Left ventricle myocardium inferior (tissue), 1 donor: ENCODE measurements at regions not wholly inside any gene's neighbourhood (a gene's known extent, or its start where the extent isn't known, plus 50 kb on each side); places are given as distances from the start of the nearest gene placed in this dataset.

Experiments
- DNase-seq: peaks from one replicate; pipeline ENCODE4 v3.0.0-alpha.2; 2020
- H3K27ac ChIP-seq: fragments of 200-600 bp; replicated peaks from 2 replicates; pipeline ENCODE4 v1.8.0; 2021
- H3K27me3 ChIP-seq: fragments of 200-600 bp; 2 replicates; pipeline ENCODE4 v1.8.0; 2021; ENCODE audit warnings: low read depth
- H3K36me3 ChIP-seq: fragments of 200-600 bp; 2 replicates; pipeline ENCODE4 v1.8.0; 2021
- H3K4me1 ChIP-seq: fragments of 200-600 bp; 2 replicates; pipeline ENCODE4 v1.8.0; 2021
- H3K4me3 ChIP-seq: fragments of 200-600 bp; 2 replicates; pipeline ENCODE4 v1.8.0; 2021; ENCODE audit warnings: mild to moderate bottlenecking, moderate library complexity
- H3K9me3 ChIP-seq: fragments of 200-600 bp; replicated peaks from 2 replicates; pipeline ENCODE4 v1.8.0; 2021
- intact Hi-C: fragments of 100-400 bp; cut with micrococcal nuclease; formaldehyde crosslinking; loops from one replicate; pipeline ENCODE4 v1.11.0; 2022
- TF ChIP-seq, protein P1 (sequence below): fragments of 200-600 bp; IDR thresholded peaks from 2 replicates; pipeline ENCODE4 v1.8.0; 2021; ENCODE audit warnings: antibody characterized with exemption, mild to moderate bottlenecking, borderline replicate concordance
- donor health status: DM: no; HTN: yes; CAD: no; lungs with severe emphysema.

DNA sequence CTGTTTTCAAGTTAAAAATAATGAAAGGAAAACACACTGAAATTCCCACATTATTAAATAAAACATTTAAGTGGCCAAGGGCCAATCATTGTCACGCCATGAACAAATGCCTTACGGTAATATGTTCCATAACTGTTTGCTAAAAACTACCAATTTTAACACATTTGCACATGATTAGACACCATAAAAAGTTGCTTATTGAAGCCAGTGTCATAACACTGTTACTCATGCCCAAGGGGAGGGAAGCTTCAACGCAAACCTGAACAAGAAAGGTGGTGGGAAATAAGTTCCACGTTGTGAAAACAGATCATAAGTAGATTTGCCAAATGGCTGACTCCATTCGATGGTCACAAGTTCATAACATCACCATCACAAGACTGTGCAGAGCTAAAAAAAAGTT is 739.3 kb upstream of the FAM241A start:
- intact Hi-C loops: no loop called here
- Histone ChIP-seq H3K4me1 (peaks cover 19% of the 10 kb centered on the region), H3K27me3 (no peaks in the 10 kb centered on the region), H3K27ac (no peak overlapping the region), H3K4me3 (no peak overlapping the region), H3K36me3 (no peaks in the 10 kb centered on the region), H3K9me3 (peaks cover 15% of the 10 kb centered on the region)
- TF ChIP-seq, protein P1, sequence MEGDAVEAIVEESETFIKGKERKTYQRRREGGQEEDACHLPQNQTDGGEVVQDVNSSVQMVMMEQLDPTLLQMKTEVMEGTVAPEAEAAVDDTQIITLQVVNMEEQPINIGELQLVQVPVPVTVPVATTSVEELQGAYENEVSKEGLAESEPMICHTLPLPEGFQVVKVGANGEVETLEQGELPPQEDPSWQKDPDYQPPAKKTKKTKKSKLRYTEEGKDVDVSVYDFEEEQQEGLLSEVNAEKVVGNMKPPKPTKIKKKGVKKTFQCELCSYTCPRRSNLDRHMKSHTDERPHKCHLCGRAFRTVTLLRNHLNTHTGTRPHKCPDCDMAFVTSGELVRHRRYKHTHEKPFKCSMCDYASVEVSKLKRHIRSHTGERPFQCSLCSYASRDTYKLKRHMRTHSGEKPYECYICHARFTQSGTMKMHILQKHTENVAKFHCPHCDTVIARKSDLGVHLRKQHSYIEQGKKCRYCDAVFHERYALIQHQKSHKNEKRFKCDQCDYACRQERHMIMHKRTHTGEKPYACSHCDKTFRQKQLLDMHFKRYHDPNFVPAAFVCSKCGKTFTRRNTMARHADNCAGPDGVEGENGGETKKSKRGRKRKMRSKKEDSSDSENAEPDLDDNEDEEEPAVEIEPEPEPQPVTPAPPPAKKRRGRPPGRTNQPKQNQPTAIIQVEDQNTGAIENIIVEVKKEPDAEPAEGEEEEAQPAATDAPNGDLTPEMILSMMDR: no peak
- no peak for DNase-seq

DNA sequence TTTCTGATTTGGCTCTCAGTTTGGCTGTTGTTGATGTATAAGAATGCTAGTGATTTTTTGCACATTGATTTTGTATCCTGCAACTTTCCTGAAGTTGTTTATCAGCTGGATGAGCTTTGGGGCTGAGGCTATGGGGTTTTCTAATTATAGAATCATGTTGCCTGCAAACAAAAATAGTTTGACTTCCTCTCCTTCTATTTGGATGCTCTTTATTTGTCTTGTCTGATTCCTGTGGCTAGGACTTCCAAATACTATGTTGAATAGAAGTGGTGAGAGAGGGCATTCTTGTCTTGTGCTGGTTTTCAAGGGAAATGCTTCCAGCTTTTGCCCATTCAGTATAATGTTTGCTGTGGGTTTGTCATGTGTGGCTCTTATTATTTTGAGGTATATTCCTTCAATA is 734.7 kb upstream of the FAM241A start:
- no peak for DNase-seq
- TF ChIP-seq, protein P1: no peak
- Histone ChIP-seq H3K27me3 (no peaks in the 10 kb centered on the region), H3K9me3 (peaks cover 15% of the 10 kb centered on the region), H3K36me3 (no peaks in the 10 kb centered on the region), H3K4me3 (no peak overlapping the region), H3K27ac (no peak overlapping the region), H3K4me1 (peaks cover 7% of the 10 kb centered on the region)
- intact Hi-C loops: no loop called here

DNA sequence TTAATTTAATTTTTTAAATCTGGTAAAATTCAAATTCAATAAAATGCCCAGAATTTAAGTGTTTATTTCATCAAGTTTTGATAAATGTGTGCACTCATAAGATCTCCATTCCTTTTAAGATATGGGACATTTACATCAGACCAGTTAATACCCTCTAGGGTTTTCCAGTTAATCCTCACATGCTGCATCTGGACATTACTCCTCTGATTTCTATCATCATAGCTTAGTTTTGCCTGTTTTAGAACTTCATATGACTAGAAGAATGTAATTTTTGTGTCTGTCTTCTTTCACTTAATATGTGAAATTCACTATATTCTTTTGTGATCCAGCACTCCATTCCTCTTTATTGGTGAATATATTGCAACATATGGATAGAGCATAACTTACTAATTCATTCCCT is 727.7 kb upstream of the FAM241A start:
- intact Hi-C loops: no loop called here
- Histone ChIP-seq H3K27me3 (no peaks in the 10 kb centered on the region), H3K27ac (no peak overlapping the region), H3K4me3 (no peak overlapping the region), H3K36me3 (no peaks in the 10 kb centered on the region), H3K4me1 (no peaks in the 10 kb centered on the region), H3K9me3 (no peaks in the 10 kb centered on the region)
- no peak for DNase-seq
- TF ChIP-seq, protein P1: no peak

DNA sequence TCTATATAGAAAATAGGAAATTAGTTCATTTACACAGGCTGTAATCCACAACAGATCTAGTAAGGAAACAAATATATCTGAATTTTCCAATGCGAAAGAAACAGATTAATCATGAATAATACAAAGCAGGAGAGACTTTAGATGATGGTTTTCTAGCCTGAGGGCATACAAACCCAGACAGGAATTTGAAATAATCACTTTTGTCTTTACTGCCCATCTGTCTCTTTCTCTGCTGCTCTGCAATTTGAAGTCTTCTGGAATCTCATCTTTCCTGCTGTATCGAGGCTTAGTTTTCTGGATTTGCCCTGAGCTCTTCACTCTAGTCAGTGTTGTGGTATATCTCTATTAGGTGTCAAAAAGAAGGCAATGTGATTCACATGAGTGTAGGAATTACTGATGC is 711.8 kb upstream of the FAM241A start:
- DNase-seq: no peak
- Histone ChIP-seq H3K9me3 (peaks cover 9% of the 10 kb centered on the region), H3K4me3 (no peak overlapping the region), H3K4me1 (no peaks in the 10 kb centered on the region), H3K36me3 (no peaks in the 10 kb centered on the region), H3K27me3 (no peaks in the 10 kb centered on the region), H3K27ac (no peak overlapping the region)
- intact Hi-C loops: no loop called here
- TF ChIP-seq, protein P1: no peak

DNA sequence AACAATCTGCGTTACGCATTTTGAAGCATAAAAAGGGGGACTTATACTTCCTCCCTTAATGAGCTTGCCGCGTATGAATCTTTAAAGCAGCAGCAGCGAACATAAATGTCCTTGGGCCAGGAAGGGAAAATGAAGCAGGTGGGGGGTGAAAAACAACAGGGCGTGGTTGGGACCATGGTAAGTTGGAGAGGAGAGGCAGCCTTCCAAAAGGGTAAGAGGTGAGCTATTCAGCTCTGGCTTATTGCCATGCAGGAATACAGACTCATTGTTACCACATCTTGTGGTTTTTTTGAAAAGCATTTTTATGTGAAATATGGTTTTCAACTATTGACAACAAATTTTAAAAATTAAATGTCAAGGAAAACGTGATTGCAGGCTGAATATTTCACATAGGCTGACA is 710.7 kb upstream of the FAM241A start:
- TF ChIP-seq, protein P1: no peak
- Histone ChIP-seq H3K27ac (no peak overlapping the region), H3K4me1 (no peaks in the 10 kb centered on the region), H3K36me3 (no peaks in the 10 kb centered on the region), H3K27me3 (no peaks in the 10 kb centered on the region), H3K4me3 (no peak overlapping the region), H3K9me3 (peaks cover 9% of the 10 kb centered on the region)
- intact Hi-C loops: no loop called here
- DNase-seq: no peak
